ELR (cell line): ENCODE measurements at regions not wholly inside any gene's neighbourhood (a gene's known extent, or its start where the extent isn't known, plus 50 kb on each side); places are given as distances from the start of the nearest gene placed in this dataset.
A peak's percentile ranks its signal among the peaks of the same experiment; 100 is the strongest.
"Not testable (repeated sequence)": the region's sequence is repeated elsewhere in the genome, so short reads cannot be mapped to it uniquely, and the experiment has no call there.

Source experiments
- DNase-seq: peaks from one replicate; pipeline ENCODE4 v3.0.0-alpha.2; 2015; ENCODE audit warnings: low read depth

DNA sequence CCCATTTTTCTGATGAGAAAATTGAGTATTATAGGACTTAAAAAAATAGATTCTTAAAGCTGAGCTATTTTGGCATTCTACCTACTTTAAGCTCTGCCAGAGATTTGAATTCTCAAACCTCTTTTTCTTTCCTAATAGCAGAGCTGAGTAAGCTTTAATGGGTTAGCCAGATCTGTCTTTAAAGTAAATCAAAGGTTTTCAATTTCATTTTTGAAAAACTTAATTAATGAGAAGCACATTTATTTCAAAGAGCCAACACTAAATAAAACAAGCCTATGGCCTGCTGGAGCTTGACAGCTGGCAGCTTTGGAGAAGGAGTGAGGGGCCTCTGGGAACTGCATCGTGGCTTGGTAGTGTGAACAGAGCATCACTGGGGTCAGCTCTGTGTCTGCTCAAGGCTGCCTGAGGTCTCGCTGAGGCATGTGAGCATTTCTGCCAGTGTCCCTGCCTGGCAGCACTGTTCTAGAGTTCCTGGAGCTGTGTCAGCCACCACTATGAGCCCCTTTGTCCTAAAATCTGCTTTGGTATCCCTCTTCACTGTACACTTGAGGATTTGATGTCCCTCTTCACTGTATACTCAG lies 50.4 kb upstream of the PRSS23 start:
- no peak for DNase-seq

- peak; percentile 26 for DNase-seq
Observed at GRCh38 chr11:86749376-86749775, 51.0 kb upstream of the PRSS23 start.

DNA sequence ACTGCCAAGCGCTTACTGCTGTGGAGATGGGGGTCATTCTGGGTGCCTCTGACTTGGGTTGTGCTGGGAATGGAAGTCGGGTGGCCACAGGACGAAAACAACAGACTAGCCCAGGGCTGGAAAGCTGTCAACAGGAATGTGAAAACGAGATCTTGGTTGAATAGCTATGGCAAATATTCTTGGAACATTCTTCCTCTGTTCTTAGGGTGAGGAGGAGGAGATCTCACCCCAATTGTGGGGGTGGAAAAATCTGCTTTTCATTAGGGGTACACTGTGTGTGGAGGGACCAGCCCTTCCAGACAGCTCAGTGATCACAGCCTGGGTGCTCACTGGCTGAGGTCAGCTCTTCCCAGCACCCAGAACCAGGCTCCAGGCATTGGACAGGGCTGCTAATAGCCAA lies 52.0 kb upstream of the PRSS23 start:
- DNase-seq, result no peak

- DNase-seq, result no peak
Observed at GRCh38 chr11:86747801-86748200, 52.5 kb upstream of the PRSS23 start.

GRCh38 chr11:86746514-86746913 lies 53.8 kb upstream of the PRSS23 start:
- peak; percentile 37 for DNase-seq

DNA sequence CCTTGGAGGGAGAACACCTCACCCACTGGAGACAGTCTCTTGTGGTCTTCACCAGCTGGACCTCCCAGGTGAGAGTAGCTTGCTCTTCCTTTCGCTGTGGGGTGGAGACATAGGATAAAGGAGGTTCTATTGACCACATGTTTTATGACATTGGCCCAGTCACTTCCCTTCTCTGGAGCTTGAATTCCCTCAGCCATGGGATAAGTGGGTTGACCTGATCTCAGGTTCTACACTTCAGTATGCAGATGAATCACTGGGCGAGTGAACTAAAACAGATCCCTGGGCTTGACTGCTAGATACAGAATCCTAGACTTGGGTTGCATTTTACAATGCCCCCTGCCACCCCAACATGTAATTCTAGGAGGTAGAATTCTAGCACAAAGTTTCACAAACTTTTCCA lies 54.8 kb upstream of the PRSS23 start:
- peak; percentile 64 for DNase-seq

GRCh38 chr11:86743223-86744118 lies 56.9 kb upstream of the PRSS23 start:
- peak; percentile 99 for DNase-seq

GRCh38 chr11:86741839-86742805 lies 58.2 kb upstream of the PRSS23 start:
- DNase-seq, result peak; percentile 95

DNA sequence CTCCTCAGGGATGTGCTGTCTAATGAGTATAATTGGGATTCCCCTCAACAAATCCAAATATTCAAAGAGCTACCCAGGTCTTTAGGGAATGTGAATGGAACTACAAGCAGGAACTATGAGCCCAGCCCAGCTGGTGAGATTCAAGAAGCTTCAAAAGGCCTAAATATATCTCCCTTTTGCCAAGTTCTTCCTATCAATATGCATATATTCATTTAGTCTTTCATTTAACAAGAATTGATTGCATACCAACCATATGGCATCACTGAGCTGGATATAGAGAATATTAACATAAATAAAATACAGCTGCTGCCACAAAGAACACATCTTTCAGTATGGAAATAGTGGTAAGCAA lies 58.9 kb upstream of the PRSS23 start:
- no peak for DNase-seq

DNA sequence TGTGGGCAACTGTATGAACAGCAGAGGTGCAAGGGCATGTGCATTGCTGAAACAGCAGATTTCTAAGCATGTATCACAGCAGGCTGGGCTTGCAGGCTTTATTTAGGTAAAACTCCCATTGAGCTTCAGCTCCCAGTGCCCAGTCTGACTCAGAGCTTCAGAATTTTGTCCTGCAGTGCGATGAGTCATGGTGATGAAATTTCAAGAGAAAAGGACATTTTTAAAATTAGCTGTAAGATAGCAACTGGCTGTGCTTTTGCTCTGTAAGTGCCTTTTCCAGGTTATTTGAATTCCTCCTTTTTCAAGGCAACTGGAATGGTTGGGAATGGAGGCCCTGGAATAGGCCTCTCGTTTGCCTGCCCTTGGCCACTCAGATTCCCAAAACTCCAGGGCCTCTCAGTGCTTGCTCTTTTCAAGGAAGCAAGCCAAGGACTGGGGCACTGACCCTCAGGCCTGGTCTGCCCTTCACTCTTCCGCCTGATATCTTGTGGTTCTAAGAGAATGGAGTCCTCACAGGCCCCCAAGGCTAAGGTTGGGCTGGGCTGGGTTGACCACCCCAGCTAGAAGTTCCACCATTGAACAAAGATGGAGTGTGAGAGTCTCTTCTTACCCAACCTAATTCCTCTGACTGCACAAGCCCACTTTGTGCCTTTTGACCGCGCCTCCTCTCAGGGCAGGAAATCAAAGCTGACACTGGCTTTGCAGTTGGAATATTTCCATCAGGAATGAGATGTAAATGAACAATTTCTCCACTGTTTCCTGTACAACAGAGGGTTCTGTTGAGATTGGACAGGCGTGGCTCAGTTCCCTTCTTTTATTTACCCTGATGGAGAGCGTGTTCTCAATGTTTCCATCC lies 59.5 kb upstream of the PRSS23 start:
- DNase-seq, result peak; percentile 99

DNA sequence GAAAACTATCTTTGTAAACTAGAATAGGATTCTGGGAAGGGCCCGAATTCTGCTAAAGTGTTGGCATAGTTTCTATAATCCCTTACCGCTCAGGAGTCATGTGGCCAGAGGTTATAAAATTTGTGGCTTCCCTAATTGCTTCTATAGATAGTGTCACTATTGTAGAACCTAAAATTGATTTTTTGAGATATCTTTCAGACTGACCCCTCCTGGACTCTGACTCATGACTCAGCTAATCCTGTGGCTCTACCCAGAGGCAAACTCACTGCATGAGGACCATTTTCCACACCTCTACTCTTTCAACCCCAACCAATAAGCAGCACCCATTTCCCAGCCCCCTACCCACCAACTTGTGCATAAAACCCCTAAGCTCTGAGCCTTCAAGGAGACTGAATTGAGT lies 61.8 kb upstream of the PRSS23 start:
- peak; percentile 35 for DNase-seq

DNA sequence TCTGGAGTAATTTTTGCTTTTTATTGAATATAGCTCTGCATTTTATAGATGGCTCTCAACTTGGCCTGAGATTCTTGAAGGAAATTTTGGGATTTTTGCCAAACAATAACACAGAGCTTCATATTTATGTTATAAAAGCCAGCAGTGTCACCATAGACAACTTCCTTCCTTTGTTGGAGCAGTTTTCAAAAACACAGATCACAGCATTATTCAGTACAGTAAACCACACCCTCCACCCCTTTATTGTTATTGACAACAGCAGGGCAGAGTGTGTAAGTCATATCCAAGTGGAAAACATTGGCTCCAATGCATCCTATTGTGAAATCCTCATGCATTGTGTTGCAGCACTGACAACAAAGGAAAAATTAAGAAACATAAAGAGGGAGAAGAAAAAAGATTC lies 62.6 kb upstream of the PRSS23 start:
- peak; percentile 61 for DNase-seq

GRCh38 chr11:86737230-86737629 lies 63.1 kb upstream of the PRSS23 start:
- DNase-seq, result no peak

DNA sequence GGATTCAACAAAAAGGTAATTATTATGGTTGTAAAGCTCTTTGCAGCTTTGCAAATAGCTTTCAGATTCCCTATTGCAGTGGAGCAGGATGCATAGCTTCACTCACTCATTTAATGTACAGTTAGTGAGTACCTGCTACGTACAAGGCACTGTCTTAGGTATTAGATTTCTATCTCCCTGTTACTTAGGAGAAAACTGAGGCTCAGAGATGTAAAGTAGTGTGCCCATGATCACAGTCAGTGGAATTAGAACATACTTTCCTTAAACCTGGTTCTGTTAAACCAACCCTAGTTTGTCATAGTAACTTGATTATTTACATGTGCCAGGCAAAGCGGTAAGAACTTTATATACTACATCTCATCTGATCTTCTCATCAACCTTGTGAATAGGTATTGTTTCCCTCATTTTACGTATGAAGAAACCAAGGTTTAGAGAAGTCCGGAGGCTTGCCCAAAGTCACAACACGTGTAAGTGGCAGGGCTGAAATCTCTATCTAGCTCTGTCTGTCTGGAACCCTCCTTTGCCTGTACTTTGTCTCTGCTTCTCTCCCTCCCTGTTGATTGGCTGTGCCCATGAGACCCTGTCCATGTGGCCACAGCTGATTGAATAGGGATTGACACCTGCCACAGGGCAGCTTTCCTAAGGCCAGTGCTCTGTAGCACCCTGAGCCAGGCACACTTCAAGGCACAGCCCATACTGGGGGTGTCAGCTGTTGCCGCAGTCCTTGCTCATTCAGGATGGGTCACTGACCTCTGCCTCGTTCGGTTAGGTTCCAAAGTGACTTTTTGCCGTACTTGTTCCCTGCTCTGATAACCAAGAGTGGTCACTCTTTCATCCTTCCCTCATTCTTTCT lies 63.8 kb upstream of the PRSS23 start:
- DNase-seq, result no peak

GRCh38 chr11:86735451-86736290 lies 63.3 kb upstream of the ME3 start:
- DNase-seq, result peak; percentile 87

- not testable (repeated sequence) for DNase-seq
Observed at GRCh38 chr11:86732739-86733138, 60.3 kb upstream of the ME3 start.

DNA sequence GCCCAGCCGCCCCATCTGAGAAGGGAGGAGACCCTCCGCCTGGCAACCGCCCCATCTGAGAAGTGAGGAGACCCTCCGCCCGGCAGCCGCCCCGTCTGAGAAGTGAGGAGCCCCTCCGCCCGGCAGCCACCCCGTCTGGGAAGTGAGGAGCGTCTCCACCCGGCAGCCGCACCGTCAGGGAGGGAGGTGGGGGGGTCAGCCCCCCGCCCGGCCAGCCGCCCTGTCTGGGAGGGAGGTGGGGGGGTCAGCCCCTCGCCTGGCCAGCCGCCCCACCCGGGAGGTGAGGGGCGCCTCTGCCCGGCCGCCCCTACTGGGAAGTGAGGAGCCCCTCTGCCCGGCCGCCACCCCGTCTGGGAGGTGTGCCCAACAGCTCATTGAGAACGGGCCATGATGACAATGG lies 59.9 kb upstream of the ME3 start:
- DNase-seq, result not testable (repeated sequence)

DNA sequence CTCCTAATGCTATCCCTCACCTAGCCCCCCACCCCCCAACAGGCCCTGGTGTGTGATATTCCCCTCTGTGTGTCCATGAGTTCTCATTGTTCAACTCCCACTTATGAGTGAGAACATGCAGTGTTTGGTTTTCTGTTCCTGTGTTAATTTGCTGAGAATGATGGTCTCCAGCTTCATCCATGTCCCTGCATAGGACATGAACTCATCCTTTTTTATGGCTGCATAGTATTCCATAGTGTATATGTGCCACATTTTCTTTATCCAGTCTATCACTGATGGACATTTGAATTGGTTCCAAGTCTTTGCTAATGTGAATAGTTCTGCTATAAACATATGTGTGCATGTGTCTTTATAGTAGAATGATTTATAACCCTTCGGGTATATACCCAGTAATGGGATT lies 57.2 kb upstream of the ME3 start:
- DNase-seq, result not testable (repeated sequence)

DNA sequence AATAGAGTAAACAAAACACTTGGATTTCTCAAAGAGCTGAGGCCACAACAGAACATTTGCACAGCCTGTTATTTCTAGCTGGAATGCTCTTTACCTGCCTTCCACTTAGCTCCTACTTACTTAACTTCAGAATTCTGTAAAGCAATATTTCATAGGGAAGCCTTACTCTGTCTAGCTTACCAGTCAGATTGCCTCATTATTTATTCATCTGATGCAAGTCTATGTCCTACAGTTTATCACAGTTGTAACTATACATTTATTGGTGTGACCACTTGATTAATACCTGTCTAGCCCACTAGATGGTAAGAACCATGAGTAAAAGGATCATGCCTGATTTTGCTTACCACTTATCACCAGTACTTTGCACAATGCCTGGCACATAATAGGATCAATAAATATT lies 56.1 kb upstream of the ME3 start:
- no peak for DNase-seq
